Uterus (tissue), 3 donors: ENCODE measurements at regions not wholly inside any gene's neighbourhood (a gene's known extent, or its start where the extent isn't known, plus 50 kb on each side); places are given as distances from the start of the nearest gene placed in this dataset.

ENCODE experiments used
- DNase-seq, 2 donors: peaks; one replicate each; pipeline ENCODE4 v3.0.0-alpha.2; 2019 to 2020
- H3K27ac ChIP-seq, 2 donors: fragments of 200-600 bp; sonication (generic); 1 replicate in 1 of 2; 2 replicates in 1 of 2; pipeline ENCODE4 v1.5.1; 2016 to 2018
- H3K27me3 ChIP-seq, 2 donors: fragments of 200-600 bp; sonication (generic); one replicate each; pipeline ENCODE4 v1.5.1; 2018 to 2019; ENCODE audit warnings: control low read depth in 1 of 2
- H3K36me3 ChIP-seq, 2 donors: fragments of 200-600 bp; sonication (generic); one replicate each; pipeline ENCODE4 v1.5.1; 2019; ENCODE audit warnings: control low read depth in 1 of 2
- H3K4me1 ChIP-seq, 2 donors: fragments of 200-600 bp; sonication (generic); one replicate each; pipeline ENCODE4 v1.5.1; 2018 to 2019; ENCODE audit warnings: control low read depth in 1 of 2
- H3K4me3 ChIP-seq, 2 donors: fragments of 200-600 bp; sonication (generic); 1 replicate in 1 of 2; 2 replicates in 1 of 2; pipeline ENCODE4 v1.5.1; 2018 to 2019; ENCODE audit warnings: mild to moderate bottlenecking in 1 of 2
- H3K9me3 ChIP-seq, 2 donors: fragments of 200-600 bp; sonication (generic); one replicate each; pipeline ENCODE4 v1.5.1; 2019; ENCODE audit warnings: control low read depth in 1 of 2
- CTCF ChIP-seq, 4 experiments: fragments of 200-600 bp in 2 of 4; fragments of 450-650 bp in 2 of 4; sonication (generic) in 2 of 4; IDR thresholded peaks; one replicate each; pipeline ENCODE4 v1.5.1; 2016 to 2019; ENCODE audit warnings: antibody characterized with exemption in 4 of 4, mild to moderate bottlenecking in 2 of 4, moderate library complexity in 1 of 4
- POLR2A ChIP-seq, 2 donors: fragments of 450-650 bp; IDR thresholded peaks; one replicate each; pipeline ENCODE4 v1.6.1; 2016; ENCODE audit warnings: antibody characterized with exemption in 2 of 2, mild to moderate bottlenecking in 1 of 2, moderate library complexity in 1 of 2
- intact Hi-C: fragments of 100-400 bp; cut with DNase I; formaldehyde crosslinking; loops from one replicate; pipeline ENCODE4 v1.15.1; 2023; ENCODE audit warnings: low total_unique reads
- donor health status: DM: yes; HTN: yes; CAD: no.

- H3K27me3 ChIP-seq: no peaks in the 10 kb centered on the region
- no peaks in the 10 kb centered on the region for H3K4me1 ChIP-seq
- no peaks in the 10 kb centered on the region for H3K9me3 ChIP-seq
- no peak overlapping the region for H3K27ac ChIP-seq
- DNase-seq: no peak
- intact Hi-C loops: no loop called here
- no peak for TF ChIP-seq CTCF (IDR thresholded peaks at IDR 0.05)
- no peak for TF ChIP-seq POLR2A (IDR thresholded peaks at IDR 0.05)
- no peaks in the 10 kb centered on the region for H3K36me3 ChIP-seq
- H3K4me3 ChIP-seq: no peak overlapping the region
Observed at GRCh38 chr5:118185018-118185417, 803.3 kb downstream of the DTWD2 start.

- TF ChIP-seq CTCF (IDR thresholded peaks at IDR 0.05): no peak
- no peak for TF ChIP-seq POLR2A (IDR thresholded peaks at IDR 0.05)
- intact Hi-C loops: no loop called here
- Histone ChIP-seq H3K4me3 (no peak overlapping the region), H3K9me3 (no peaks in the 10 kb centered on the region), H3K27ac (no peak overlapping the region), H3K4me1 (no peaks in the 10 kb centered on the region), H3K27me3 (no peaks in the 10 kb centered on the region), H3K36me3 (no peaks in the 10 kb centered on the region)
- DNase-seq: no peak
Observed at GRCh38 chr5:118176146-118176545, 812.2 kb downstream of the DTWD2 start.

GRCh38 chr5:118174671-118175070 is 813.7 kb downstream of the DTWD2 start:
- Histone ChIP-seq H3K4me1 (no peaks in the 10 kb centered on the region), H3K27ac (no peak overlapping the region), H3K36me3 (no peaks in the 10 kb centered on the region), H3K4me3 (no peak overlapping the region), H3K9me3 (no peaks in the 10 kb centered on the region), H3K27me3 (no peaks in the 10 kb centered on the region)
- no peak for DNase-seq
- intact Hi-C loops: no loop called here
- TF ChIP-seq CTCF (IDR thresholded peaks at IDR 0.05): no peak
- TF ChIP-seq POLR2A (IDR thresholded peaks at IDR 0.05): no peak

GRCh38 chr5:118173340-118173739 is 815.0 kb downstream of the DTWD2 start:
- Histone ChIP-seq H3K27me3 (no peaks in the 10 kb centered on the region), H3K4me3 (no peak overlapping the region), H3K36me3 (no peaks in the 10 kb centered on the region), H3K9me3 (no peaks in the 10 kb centered on the region), H3K4me1 (no peaks in the 10 kb centered on the region), H3K27ac (no peak overlapping the region)
- TF ChIP-seq CTCF (IDR thresholded peaks at IDR 0.05) (no peak), POLR2A (IDR thresholded peaks at IDR 0.05) (no peak)
- intact Hi-C loops: no loop called here
- DNase-seq: no peak

GRCh38 chr5:118165619-118166018 is 822.7 kb downstream of the DTWD2 start:
- Histone ChIP-seq H3K9me3 (no peaks in the 10 kb centered on the region), H3K27ac (no peak overlapping the region), H3K27me3 (no peaks in the 10 kb centered on the region), H3K4me3 (no peak overlapping the region), H3K36me3 (no peaks in the 10 kb centered on the region), H3K4me1 (no peaks in the 10 kb centered on the region)
- intact Hi-C loops: no loop called here
- TF ChIP-seq POLR2A (IDR thresholded peaks at IDR 0.05) (no peak), CTCF (IDR thresholded peaks at IDR 0.05) (no peak)
- DNase-seq: no peak
